HG03103 (cell line): ENCODE measurements at regions not wholly inside any gene's neighbourhood (a gene's known extent, or its start where the extent isn't known, plus 50 kb on each side); places are given as distances from the start of the nearest gene placed in this dataset.
"Not testable (repeated sequence)": the region's sequence is repeated elsewhere in the genome, so short reads cannot be mapped to it uniquely, and the experiment has no call there.

Experiments used
- ATAC-seq: cut with Tn5 transposase; IDR thresholded peaks from one replicate; pipeline ENCODE4 v1.9.1; 2021; ENCODE audit warnings: low read depth; ENCODE audit not compliant: unreplicated experiment

DNA sequence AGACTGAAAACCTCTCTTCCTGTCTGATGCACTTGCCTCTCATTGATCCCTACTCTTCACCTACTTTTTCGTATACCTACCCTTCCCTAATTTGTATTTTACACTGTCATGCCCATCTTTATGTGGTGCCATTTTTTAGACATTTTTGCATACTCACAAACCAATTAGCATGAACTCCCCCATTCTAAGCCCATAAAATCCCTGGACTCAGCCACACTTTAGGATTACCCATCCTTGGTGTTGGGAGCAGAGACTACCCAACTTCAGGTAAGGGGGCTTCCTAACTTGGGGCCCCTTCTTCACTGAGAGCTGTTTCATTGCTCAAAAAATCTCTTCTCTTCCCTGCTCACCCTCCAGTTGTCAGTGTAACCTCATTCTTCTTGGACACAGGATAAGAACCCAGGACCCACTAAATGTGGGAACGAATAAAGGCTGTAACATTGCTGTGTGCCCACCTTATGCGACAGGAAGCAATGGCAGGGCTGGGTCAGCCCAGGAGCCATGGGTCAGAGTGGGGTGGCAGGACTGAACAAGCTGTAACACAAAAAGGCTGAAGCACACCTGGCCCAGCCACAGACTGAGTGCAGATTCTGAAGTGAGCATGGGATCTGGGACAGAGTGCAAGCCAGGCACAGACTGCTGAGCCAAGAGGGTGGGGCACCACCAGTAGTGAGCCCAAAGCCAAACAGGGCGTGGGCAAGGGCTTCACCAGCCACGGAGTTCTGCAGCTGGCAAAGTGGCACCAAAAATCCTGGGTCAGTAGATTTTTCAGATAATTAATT lies 789.1 kb upstream of the HS3ST5 start:
- no peak for ATAC-seq

- not testable (repeated sequence) for ATAC-seq
These were observed 778.7 kb upstream of the HS3ST5 start for GRCh38 chr6:115121513-115121912.

- no peak for ATAC-seq
These were observed 777.6 kb upstream of the HS3ST5 start for GRCh38 chr6:115120391-115120790.

DNA sequence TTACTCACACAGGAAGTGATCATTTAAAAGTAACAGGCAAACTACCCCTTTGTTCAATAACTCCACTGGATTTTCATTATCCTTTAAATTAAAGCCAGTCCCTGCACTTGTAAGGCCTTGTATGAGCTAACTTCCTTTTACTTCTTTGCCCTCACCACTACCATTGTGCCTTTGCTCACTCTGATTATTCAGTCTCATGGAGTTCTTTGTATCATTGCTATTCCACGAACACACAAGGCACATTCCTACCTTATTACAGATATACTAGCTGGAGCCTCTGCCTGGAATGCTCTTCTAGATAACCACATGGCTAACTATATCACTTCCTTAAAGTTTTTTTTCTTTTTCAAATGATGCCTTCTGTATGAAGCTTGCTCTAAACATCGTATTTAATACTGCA lies 748.6 kb upstream of the HS3ST5 start:
- no peak for ATAC-seq

DNA sequence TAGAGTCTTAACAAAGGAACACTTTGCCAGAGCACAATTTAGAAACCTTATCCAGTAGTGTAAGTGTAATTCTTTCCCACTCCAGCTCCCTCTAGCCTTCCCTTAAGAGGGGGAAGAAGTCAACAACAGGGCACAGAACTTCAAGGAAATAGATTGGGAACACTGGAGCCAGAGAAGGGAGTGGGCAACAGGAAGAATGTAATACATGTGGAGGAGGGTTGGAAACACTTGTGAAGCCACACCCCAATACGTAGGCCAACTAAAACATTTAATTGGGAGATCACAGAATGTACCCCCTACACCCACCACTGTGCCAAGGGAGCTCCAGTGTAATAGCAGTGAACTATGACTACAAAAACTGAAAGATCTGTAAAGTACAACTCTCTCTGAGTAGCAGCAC lies 735.7 kb upstream of the HS3ST5 start:
- no peak for ATAC-seq

- ATAC-seq: no peak
These were observed 729.1 kb upstream of the HS3ST5 start for GRCh38 chr6:115071962-115072361.

GRCh38 chr6:115067690-115068447 lies 725.0 kb upstream of the HS3ST5 start:
- no peak for ATAC-seq

DNA sequence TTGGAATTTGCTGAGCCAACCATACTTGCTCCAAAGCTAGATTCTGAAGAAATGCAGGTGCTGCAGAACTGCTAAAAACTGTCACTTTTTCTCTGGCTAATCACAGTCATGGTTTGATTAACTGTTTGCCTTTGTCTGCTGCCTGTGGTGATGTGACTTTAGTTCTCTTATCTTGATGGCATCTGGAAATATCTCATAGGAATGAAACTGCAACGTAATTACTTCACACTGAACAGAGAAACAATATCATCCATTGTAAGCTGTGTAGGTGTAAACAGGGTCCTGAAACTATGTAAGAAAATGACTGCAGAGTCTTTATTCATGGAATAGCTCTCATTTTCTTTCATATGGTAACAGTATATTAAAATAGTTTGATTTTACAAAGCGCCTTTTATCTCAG lies 721.9 kb upstream of the HS3ST5 start:
- no peak for ATAC-seq

- no peak for ATAC-seq
These were observed 717.8 kb upstream of the HS3ST5 start for GRCh38 chr6:115060581-115060980.

DNA sequence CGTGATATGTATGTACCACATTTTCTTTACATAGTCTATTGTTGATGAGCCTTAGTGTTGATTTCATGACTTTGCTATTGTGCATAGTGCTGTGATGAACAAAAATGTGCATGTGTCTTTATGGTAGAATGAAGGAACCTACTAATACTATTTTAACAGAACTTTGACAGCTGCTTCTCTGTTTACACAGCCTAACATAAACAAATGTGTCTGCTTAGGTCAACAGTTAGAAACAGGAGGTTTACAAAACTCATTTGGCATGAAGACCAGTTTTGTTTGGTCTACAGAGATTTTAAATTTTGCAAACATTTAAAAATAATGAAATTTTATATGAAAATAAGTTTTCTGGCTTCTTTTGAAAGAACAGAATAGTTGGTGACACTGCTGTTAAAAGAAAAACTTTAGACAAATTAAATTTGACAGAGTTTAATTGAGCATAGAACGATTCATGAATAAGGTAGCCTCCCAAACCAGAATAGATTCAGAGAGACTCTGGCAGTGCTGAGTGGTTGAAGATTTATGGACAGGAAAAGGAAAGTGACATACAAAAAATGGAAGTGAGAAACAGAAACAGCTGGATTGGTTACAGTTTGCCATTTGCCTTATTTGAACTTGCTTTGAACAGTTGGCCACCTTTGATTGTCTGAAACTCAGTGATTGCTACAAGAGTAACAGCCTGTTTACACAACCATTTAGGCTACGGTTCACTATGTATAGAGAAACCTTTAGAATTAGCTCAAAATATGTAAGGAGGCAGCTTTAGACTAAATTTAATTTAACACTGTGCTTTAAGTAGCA lies 715.8 kb upstream of the HS3ST5 start:
- ATAC-seq: no peak

DNA sequence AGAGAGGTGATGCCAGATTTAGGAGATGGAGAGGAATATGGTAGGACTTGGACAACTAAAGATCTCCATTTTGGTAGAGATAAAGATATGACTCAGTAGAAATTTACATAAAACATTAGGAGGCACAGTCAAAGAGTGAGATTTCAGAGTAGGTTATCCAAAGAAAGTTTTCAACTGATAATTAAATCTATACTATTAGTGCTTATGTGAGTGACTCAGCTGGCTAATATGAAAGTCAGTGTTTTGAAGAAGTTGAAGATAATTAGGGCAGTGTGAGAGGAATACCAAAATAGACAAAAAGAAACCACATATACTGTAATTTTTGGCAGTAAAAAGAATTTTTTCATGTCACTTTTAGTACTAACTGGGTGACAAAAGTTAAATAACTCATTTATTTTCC lies 712.8 kb upstream of the HS3ST5 start:
- ATAC-seq: no peak

GRCh38 chr6:115054242-115054641 lies 711.4 kb upstream of the HS3ST5 start:
- ATAC-seq: not testable (repeated sequence)

- no peak for ATAC-seq
These were observed 710.5 kb upstream of the HS3ST5 start for GRCh38 chr6:115053169-115053860.

GRCh38 chr6:115016593-115016992 lies 673.8 kb upstream of the HS3ST5 start:
- no peak for ATAC-seq

DNA sequence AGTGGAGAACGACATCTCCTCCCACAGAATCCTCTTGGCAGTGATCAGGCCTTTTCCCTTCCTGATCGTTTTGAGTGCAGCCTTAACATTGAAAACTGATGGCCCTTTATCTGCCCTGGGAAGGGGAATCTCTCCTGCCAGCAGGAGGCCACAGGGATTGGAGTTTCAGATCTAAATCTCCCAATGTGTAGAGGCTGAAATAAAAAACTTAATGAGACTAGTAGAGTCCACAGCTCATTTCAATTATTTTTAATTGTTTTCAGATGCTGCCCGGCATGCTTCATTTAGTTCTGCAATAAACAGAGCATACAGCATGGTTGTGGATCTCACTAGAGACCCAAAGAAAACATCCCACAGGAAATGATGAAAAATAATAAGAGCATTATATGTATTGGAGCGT lies 662.2 kb upstream of the HS3ST5 start:
- ATAC-seq: no peak

DNA sequence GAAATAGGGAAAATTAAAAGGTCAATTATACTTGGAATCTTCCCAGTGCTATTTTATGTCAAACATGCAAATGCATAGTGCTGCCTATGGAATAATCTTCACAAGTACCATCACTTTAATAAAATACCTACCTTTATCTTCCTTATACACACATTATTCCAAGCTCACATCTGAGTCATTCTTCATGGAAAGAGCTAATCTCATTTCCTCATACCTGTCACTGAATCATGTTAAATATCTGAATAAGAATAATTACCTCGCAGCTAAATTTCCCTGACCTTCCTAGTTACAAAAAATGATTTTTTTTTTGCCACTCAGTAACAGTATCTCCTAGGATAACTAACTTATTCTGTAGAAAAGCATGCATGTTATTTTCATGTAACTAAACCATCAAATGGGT lies 661.4 kb upstream of the HS3ST5 start:
- ATAC-seq: no peak

DNA sequence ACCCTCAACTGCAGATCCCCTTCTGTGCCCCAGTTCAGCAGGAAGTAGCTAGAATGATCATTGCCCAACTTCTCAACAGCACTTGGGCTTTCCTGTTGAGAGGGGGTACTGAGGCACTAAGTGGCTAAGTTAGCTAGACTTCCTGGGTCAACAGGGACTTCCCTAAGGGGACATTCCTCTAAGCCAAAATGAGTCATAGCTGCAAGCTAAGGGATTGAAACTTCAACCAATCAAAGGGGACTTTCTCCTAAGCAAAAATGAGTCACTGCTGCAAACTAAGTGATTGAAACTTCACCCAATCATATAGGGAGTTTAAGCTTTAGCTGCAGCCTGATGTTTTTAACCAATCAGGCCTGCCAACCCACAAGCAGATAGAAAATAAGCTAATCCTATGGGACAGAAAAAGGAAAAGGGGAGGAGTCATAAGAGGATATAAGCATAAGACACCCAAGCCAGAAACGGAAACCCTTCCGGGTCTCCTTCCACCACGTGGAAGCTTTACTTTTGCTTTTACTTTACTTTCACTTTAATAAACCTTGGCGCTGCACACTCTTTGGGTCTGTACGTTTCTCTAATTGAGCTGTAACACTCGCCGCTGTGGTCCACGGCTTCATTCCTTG lies 659.0 kb upstream of the HS3ST5 start:
- no peak for ATAC-seq

- no peak for ATAC-seq
These were observed 657.9 kb upstream of the HS3ST5 start for GRCh38 chr6:115000736-115001135.

- ATAC-seq: no peak
These were observed 655.7 kb upstream of the HS3ST5 start for GRCh38 chr6:114998492-114998891.

DNA sequence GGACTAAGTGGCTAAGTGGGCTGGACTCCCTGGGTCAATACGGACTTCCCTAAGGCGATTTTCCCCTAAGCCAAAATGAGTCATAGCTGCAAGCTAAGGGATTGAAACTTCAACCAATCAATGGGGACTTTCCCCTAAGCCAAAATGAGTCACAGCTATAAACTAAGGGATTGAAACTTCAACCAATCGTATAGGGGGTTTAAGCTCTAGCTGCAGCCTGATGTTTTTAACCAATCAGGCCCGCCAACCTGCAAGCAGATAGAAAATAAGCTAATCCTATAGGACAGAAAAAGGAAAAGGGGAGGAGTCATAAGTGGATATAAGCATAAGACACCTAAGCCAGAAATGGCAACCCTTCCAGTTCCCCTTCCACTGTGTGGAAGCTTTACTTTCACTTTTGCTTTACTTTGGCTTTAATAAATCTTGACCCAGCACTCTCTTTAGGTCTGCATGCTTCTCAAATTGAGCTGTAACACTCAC lies 655.0 kb upstream of the HS3ST5 start:
- ATAC-seq: peak; percentile 65
